SK-N-SH treated with all-trans-retinoic acid at 6 μM for 48 hours (cell line): ENCODE measurements at regions not wholly inside any gene's neighbourhood (a gene's known extent, or its start where the extent isn't known, plus 50 kb on each side); places are given as distances from the start of the nearest gene placed in this dataset.

Source experiments
- ESRRG ChIP-seq: fragments of 250-450 bp; sonication (Bioruptor Pico); IDR thresholded peaks from 2 replicates; pipeline ENCODE4 v1.6.1; 2021; ENCODE audit warnings: mild to moderate bottlenecking
- PATZ1 ChIP-seq: fragments of 250-450 bp; sonication (Bioruptor Pico); IDR thresholded peaks from 2 replicates; pipeline ENCODE4 v1.8.0; 2020; ENCODE audit warnings: mild to moderate bottlenecking, moderate library complexity, borderline replicate concordance

GRCh38 chr15:31828594-31828993 is 201.7 kb upstream of the CHRNA7 start:
- TF ChIP-seq ESRRG (CRISPR knock-in tag) (no peak), PATZ1 (CRISPR knock-in tag) (no peak)
